ENCODE measurements at regions not wholly inside any gene's neighbourhood (a gene's known extent, or its start where the extent isn't known, plus 50 kb on each side); places are given as distances from the start of the nearest gene placed in this dataset.

DNA sequence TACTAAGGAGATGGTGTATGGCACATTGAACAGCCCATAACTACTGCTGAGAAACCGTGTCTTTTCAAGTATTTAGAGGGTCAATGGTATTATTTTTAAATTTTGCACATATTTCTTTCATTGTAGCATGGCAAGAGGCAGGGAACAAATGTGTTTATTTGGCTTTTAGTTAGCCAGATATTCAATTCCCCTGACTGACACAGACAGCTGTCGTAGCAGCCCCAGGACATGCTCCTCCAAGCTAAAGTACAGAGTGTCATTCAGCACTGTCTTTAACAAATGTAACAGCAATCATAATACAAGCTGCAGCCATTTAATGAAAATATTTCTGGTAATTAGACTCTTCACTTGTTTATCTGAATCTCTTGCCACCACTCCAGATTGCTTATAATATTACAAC lies 687.1 kb downstream of the KLHL13 start:
- TF ChIP-seq ZNF253 (CRISPR knock-in tag; conservative IDR thresholded peaks at IDR 0.05) (no peak), JUN (IDR thresholded peaks at IDR 0.05; ENCODE audit: borderline replicate concordance, low read depth, low read length) (no peak), JUN (CRISPR knock-in tag; IDR thresholded peaks at IDR 0.05; ENCODE audit: borderline replicate concordance) (no peak), SAFB2 (IDR thresholded peaks at IDR 0.05; ENCODE audit: borderline replicate concordance, low read depth, low read length, severe bottlenecking) (no peak), MTA2 (IDR thresholded peaks at IDR 0.05; ENCODE audit: low read depth) (no peak), MEIS2 (IDR thresholded peaks at IDR 0.05; ENCODE audit: partially characterized antibody) (no peak), ZNF311 (CRISPR knock-in tag; IDR thresholded peaks at IDR 0.05) (no peak), ZFP1 (CRISPR knock-in tag; IDR thresholded peaks at IDR 0.05) (no peak), RB1 (IDR thresholded peaks at IDR 0.05; ENCODE audit: low read depth) (no peak), SOX6 (IDR thresholded peaks at IDR 0.05) (no peak)
- TF ChIP-seq, protein P1, sequence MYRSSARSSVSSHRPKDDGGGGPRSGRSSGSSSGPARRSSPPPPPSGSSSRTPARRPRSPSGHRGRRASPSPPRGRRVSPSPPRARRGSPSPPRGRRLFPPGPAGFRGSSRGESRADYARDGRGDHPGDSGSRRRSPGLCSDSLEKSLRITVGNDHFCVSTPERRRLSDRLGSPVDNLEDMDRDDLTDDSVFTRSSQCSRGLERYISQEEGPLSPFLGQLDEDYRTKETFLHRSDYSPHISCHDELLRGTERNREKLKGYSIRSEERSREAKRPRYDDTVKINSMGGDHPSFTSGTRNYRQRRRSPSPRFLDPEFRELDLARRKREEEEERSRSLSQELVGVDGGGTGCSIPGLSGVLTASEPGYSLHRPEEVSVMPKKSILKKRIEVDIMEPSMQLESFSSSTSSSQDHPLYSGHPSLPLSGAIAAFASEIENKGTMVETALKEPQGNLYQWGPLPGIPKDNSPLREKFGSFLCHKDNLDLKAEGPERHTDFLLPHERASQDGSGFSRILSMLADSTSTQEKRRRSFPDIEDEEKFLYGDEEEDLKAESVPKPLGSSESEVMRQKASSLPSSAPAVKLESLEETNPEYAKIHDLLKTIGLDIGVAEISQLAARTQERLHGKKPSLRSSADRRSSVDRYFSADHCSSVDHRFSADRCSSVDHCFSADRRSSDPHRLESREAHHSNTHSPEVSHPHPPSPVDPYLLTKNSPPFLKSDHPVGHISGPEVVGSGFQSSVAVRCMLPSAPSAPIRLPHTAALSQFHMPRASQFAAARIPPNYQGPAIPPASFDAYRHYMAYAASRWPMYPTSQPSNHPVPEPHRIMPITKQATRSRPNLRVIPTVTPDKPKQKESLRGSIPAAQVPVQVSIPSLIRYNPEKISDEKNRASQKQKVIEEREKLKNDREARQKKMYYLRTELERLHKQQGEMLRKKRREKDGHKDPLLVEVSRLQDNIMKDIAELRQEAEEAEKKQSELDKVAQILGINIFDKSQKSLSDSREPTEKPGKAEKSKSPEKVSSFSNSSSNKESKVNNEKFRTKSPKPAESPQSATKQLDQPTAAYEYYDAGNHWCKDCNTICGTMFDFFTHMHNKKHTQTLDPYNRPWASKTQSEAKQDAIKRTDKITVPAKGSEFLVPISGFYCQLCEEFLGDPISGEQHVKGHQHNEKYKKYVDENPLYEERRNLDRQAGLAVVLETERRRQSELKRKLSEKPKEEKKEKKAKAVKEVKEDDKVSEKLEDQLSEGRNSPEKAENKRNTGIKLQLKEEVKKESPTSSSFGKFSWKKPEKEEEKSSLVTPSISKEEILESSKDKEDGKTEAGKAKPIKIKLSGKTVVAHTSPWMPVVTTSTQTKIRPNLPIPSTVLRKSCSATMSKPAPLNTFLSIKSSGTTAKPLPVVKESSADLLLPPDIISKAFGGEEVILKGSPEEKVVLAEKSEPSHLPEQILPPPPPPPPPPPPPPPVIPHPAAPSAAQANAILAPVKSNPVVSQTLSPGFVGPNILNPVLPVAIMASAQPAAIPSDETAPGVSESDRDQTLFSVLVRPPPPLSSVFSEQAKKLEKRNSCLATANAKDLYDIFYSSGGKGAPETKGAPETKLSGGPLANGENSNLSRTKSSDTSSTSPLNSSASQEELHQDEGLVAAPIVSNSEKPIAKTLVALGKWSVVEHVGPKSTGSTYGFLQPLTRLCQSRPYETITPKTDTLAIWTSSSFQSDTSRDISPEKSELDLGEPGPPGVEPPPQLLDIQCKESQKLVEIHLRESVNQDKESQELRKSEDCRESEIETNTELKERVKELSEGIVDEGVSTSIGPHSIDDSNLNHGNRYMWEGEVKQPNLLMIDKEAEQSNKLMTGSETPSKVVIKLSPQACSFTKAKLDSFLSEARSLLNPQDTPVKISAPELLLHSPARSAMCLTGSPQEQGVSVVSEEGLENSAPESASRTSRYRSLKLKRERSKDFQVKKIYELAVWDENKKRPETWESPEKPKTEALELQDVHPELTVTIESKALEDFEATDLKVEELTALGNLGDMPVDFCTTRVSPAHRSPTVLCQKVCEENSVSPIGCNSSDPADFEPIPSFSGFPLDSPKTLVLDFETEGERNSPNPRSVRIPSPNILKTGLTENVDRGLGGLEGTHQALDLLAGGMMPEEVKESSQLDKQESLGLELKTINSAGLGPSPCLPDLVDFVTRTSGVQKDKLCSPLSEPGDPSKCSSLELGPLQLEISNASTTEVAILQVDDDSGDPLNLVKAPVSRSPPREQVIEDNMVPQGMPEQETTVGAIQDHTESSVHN (IDR thresholded peaks at IDR 0.05; ENCODE audit: borderline replicate concordance in 1 of 2, low read depth in 1 of 2): no peak
- TF ChIP-seq, protein P2, sequence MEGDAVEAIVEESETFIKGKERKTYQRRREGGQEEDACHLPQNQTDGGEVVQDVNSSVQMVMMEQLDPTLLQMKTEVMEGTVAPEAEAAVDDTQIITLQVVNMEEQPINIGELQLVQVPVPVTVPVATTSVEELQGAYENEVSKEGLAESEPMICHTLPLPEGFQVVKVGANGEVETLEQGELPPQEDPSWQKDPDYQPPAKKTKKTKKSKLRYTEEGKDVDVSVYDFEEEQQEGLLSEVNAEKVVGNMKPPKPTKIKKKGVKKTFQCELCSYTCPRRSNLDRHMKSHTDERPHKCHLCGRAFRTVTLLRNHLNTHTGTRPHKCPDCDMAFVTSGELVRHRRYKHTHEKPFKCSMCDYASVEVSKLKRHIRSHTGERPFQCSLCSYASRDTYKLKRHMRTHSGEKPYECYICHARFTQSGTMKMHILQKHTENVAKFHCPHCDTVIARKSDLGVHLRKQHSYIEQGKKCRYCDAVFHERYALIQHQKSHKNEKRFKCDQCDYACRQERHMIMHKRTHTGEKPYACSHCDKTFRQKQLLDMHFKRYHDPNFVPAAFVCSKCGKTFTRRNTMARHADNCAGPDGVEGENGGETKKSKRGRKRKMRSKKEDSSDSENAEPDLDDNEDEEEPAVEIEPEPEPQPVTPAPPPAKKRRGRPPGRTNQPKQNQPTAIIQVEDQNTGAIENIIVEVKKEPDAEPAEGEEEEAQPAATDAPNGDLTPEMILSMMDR (IDR thresholded peaks at IDR 0.05 in 2 of 3, conservative IDR thresholded peaks at IDR 0.05 in 1 of 3; ENCODE audit: insufficient read depth in 2 of 3, low read depth in 1 of 3, low read length in 3 of 3): no peak
- TF ChIP-seq, protein P3, sequence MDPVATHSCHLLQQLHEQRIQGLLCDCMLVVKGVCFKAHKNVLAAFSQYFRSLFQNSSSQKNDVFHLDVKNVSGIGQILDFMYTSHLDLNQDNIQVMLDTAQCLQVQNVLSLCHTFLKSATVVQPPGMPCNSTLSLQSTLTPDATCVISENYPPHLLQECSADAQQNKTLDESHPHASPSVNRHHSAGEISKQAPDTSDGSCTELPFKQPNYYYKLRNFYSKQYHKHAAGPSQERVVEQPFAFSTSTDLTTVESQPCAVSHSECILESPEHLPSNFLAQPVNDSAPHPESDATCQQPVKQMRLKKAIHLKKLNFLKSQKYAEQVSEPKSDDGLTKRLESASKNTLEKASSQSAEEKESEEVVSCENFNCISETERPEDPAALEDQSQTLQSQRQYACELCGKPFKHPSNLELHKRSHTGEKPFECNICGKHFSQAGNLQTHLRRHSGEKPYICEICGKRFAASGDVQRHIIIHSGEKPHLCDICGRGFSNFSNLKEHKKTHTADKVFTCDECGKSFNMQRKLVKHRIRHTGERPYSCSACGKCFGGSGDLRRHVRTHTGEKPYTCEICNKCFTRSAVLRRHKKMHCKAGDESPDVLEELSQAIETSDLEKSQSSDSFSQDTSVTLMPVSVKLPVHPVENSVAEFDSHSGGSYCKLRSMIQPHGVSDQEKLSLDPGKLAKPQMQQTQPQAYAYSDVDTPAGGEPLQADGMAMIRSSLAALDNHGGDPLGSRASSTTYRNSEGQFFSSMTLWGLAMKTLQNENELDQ (CRISPR knock-in tag; IDR thresholded peaks at IDR 0.05; ENCODE audit: borderline replicate concordance): no peak
